ENCODE measurements at regions not wholly inside any gene's neighbourhood (a gene's known extent, or its start where the extent isn't known, plus 50 kb on each side); places are given as distances from the start of the nearest gene placed in this dataset.

DNA sequence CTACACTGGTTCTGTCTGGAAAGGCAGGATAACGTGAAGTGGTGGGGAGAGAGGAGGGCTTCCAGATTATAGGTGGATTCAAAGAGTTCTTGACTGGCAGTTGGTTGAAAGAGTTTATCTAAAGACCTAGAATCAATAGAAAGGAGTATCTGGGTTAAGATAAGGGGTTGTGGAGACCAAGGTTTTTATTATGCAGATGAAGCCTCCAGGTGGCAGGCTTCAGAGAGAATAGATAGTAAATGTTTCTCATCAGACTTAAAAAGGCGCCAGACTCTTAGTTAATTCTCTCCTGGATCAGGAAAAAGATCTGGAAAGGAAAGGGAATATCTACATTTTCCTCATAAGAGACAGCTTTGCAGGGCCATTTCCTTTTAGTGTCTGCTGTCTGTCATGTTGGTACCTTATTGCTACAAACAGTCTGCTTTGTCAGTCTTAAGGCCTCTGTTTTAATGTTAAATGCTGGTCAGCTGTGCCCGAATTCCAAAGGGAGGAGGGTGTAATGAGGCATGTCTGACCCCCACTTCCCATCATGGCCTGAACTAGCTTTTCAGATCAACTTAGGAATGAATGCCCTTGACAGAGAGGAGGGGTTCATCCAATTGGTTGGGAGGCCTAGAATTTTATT is 401.3 kb downstream of the FUT8 start:
- no peak overlapping the region for H3K4me3 ChIP-seq (ENCODE audit: low read depth, low read length, poor library complexity, severe bottlenecking)
- ChIA-PET POLR2A (ENCODE audit: low non-redundant PET) (no interaction called here), CTCF (no interaction called here)
- DNase-seq (ENCODE audit: low spot score) = no peak
- H3K9me3 ChIP-seq (ENCODE audit: low read depth, low read length, poor library complexity, severe bottlenecking) = no peaks in the 10 kb centered on the region
- H3K27me3 ChIP-seq (replicated peaks; ENCODE audit: insufficient read depth, low read depth, low read length, poor library complexity) = no peaks in the 10 kb centered on the region
- BruUV-seq (replicated peaks) = no TSS peak
- TF ChIP-seq, protein P1, sequence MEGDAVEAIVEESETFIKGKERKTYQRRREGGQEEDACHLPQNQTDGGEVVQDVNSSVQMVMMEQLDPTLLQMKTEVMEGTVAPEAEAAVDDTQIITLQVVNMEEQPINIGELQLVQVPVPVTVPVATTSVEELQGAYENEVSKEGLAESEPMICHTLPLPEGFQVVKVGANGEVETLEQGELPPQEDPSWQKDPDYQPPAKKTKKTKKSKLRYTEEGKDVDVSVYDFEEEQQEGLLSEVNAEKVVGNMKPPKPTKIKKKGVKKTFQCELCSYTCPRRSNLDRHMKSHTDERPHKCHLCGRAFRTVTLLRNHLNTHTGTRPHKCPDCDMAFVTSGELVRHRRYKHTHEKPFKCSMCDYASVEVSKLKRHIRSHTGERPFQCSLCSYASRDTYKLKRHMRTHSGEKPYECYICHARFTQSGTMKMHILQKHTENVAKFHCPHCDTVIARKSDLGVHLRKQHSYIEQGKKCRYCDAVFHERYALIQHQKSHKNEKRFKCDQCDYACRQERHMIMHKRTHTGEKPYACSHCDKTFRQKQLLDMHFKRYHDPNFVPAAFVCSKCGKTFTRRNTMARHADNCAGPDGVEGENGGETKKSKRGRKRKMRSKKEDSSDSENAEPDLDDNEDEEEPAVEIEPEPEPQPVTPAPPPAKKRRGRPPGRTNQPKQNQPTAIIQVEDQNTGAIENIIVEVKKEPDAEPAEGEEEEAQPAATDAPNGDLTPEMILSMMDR (conservative IDR thresholded peaks at IDR 0.05; ENCODE audit: low read depth, low read length) = no peak
- no peak for TF ChIP-seq EZH2 (IDR thresholded peaks at IDR 0.05; ENCODE audit: borderline replicate concordance, low read depth, low read length, poor library complexity, severe bottlenecking)
- H3K4me1 ChIP-seq (ENCODE audit: insufficient read depth, low read length, poor library complexity, severe bottlenecking) = no peaks in the 10 kb centered on the region
- intact Hi-C loops (cut with micrococcal nuclease; ENCODE audit: unreplicated experiment) = no loop called here
- H3K27ac ChIP-seq (ENCODE audit: low read depth, low read length, poor library complexity, severe bottlenecking) = no peak overlapping the region
- no peaks in the 10 kb centered on the region for H3K36me3 ChIP-seq (ENCODE audit: insufficient read depth, low read length, poor library complexity, severe bottlenecking)

GRCh38 chr14:65815127-65815526 is 402.6 kb downstream of the FUT8 start:
- BruUV-seq (replicated peaks) = no TSS peak
- no peaks in the 10 kb centered on the region for H3K4me1 ChIP-seq (ENCODE audit: insufficient read depth, low read length, poor library complexity, severe bottlenecking)

GRCh38 chr14:65817011-65817410 is 404.5 kb downstream of the FUT8 start:
- Histone ChIP-seq H3K4me1 (ENCODE audit: insufficient read depth, low read length, poor library complexity, severe bottlenecking) (no peaks in the 10 kb centered on the region), H3K27ac (ENCODE audit: low read depth, low read length, poor library complexity, severe bottlenecking) (no peak overlapping the region), H3K36me3 (ENCODE audit: insufficient read depth, low read length, poor library complexity, severe bottlenecking) (no peaks in the 10 kb centered on the region), H3K9me3 (ENCODE audit: low read depth, low read length, poor library complexity, severe bottlenecking) (no peaks in the 10 kb centered on the region), H3K4me3 (ENCODE audit: low read depth, low read length, poor library complexity, severe bottlenecking) (no peak overlapping the region), H3K27me3 (replicated peaks; ENCODE audit: insufficient read depth, low read depth, low read length, poor library complexity) (no peaks in the 10 kb centered on the region)
- TF ChIP-seq, protein P1 (conservative IDR thresholded peaks at IDR 0.05; ENCODE audit: low read depth, low read length) = no peak
- no peak for TF ChIP-seq EZH2 (IDR thresholded peaks at IDR 0.05; ENCODE audit: borderline replicate concordance, low read depth, low read length, poor library complexity, severe bottlenecking)
- ChIA-PET CTCF (no interaction called here), POLR2A (ENCODE audit: low non-redundant PET) (no interaction called here)
- BruUV-seq (replicated peaks) = no TSS peak
- DNase-seq (ENCODE audit: low spot score) = no peak
- intact Hi-C loops (cut with micrococcal nuclease; ENCODE audit: unreplicated experiment) = no loop called here

More at GRCh38 chr14:65815127-65815526, 402.6 kb downstream of the FUT8 start:
- intact Hi-C loops (cut with micrococcal nuclease; ENCODE audit: unreplicated experiment) = no loop called here
- DNase-seq (ENCODE audit: low spot score) = no peak
- CTCF ChIA-PET = no interaction called here
- Histone ChIP-seq H3K27ac (ENCODE audit: low read depth, low read length, poor library complexity, severe bottlenecking) (no peak overlapping the region), H3K27me3 (replicated peaks; ENCODE audit: insufficient read depth, low read depth, low read length, poor library complexity) (no peaks in the 10 kb centered on the region), H3K9me3 (ENCODE audit: low read depth, low read length, poor library complexity, severe bottlenecking) (no peaks in the 10 kb centered on the region), H3K36me3 (ENCODE audit: insufficient read depth, low read length, poor library complexity, severe bottlenecking) (no peaks in the 10 kb centered on the region), H3K4me3 (ENCODE audit: low read depth, low read length, poor library complexity, severe bottlenecking) (no peak overlapping the region)
- TF ChIP-seq, protein P1 (conservative IDR thresholded peaks at IDR 0.05; ENCODE audit: low read depth, low read length) = no peak
- no peak for TF ChIP-seq EZH2 (IDR thresholded peaks at IDR 0.05; ENCODE audit: borderline replicate concordance, low read depth, low read length, poor library complexity, severe bottlenecking)
- POLR2A ChIA-PET (ENCODE audit: low non-redundant PET) = no interaction called here
